HEK293 (cell line): ENCODE measurements at regions not wholly inside any gene's neighbourhood (a gene's known extent, or its start where the extent isn't known, plus 50 kb on each side); places are given as distances from the start of the nearest gene placed in this dataset.
"Not testable (repeated sequence)": the region's sequence is repeated elsewhere in the genome, so short reads cannot be mapped to it uniquely, and the experiment has no call there.

Source experiments
- CTCF ChIA-PET: fragments of 350-600 bp; formaldehyde crosslinking; extraction: SDS; loops from one replicate; lab custom pipeline; 2021; ENCODE audit warnings: antibody characterized with exemption; lab: Yijun Ruan, JAX
- POLR2A ChIA-PET: fragments of 300-600 bp; formaldehyde crosslinking; extraction: SDS; loops from one replicate; lab custom pipeline; 2020; ENCODE audit warnings: antibody characterized with exemption, inconsistent platforms; lab: Yijun Ruan, JAX
- H3K27ac ChIP-seq: fragments of 200-500 bp; sonication (Bioruptor generic); 2 replicates; pipeline ENCODE4 v1.5.1; 2014; ENCODE audit warnings: low read depth, low read length, control low read depth, inconsistent platforms; ENCODE audit errors: extremely low read depth
- H3K36me3 ChIP-seq, 2 experiments: fragments of 200-500 bp in 1 of 2; sonication (Bioruptor generic) in 1 of 2; 1 replicate in 1 of 2; 2 replicates in 1 of 2; pipeline ENCODE4 v1.5.1; 2014 to 2017; ENCODE audit warnings: inconsistent platforms in 2 of 2, low read length in 2 of 2; ENCODE audit not compliant: control insufficient read depth in 2 of 2, insufficient read depth in 1 of 2
- H3K4me1 ChIP-seq: fragments of 200-500 bp; sonication (Bioruptor generic); 2 replicates; pipeline ENCODE4 v1.5.1; 2014; ENCODE audit warnings: mild to moderate bottlenecking, low read length, inconsistent platforms; ENCODE audit not compliant: control insufficient read depth, insufficient read depth
- H3K4me3 ChIP-seq: 2 replicates; pipeline ENCODE4 v1.5.1; 2011; ENCODE audit warnings: low read depth, mild to moderate bottlenecking, control low read depth, low read length, moderate library complexity
- H3K9me3 ChIP-seq: fragments of 200-500 bp; sonication (Bioruptor generic); 2 replicates; pipeline ENCODE4 v1.5.1; 2014; ENCODE audit warnings: low read depth, low read length, inconsistent platforms; ENCODE audit not compliant: control insufficient read depth, insufficient read depth
- GLIS1 ChIP-seq: fragments of 450-650 bp; formaldehyde crosslinking; IDR thresholded peaks from 2 replicates; pipeline ENCODE4 v1.5.1; 2016; ENCODE audit warnings: missing biosample characterization, missing genetic modification characterization
- OVOL3 ChIP-seq: fragments of 450-650 bp; formaldehyde crosslinking; IDR thresholded peaks from 2 replicates; pipeline ENCODE4 v1.5.1; 2016; ENCODE audit warnings: missing biosample characterization, missing genetic modification characterization
- PRDM10 ChIP-seq: fragments of 450-650 bp; formaldehyde crosslinking; IDR thresholded peaks from 2 replicates; pipeline ENCODE4 v1.5.1; 2016; ENCODE audit warnings: missing biosample characterization, missing genetic modification characterization
- SETDB1 ChIP-seq: IDR thresholded peaks from one replicate; pipeline ENCODE4 v1.6.1; 2017; ENCODE audit warnings: mild to moderate bottlenecking, low read length, moderate library complexity, mixed read lengths; ENCODE audit not compliant: insufficient read length
- ZNF114 ChIP-seq: fragments of 450-650 bp; formaldehyde crosslinking; IDR thresholded peaks from 2 replicates; pipeline ENCODE4 v1.5.0; 2017; ENCODE audit warnings: missing biosample characterization, missing genetic modification characterization
- ZNF140 ChIP-seq: fragments of 450-650 bp; formaldehyde crosslinking; IDR thresholded peaks from 2 replicates; pipeline ENCODE4 v1.5.1; 2016; ENCODE audit warnings: missing biosample characterization, missing genetic modification characterization
- ZNF148 ChIP-seq: fragments of 450-650 bp; formaldehyde crosslinking; IDR thresholded peaks from 2 replicates; pipeline ENCODE4 v1.5.0; 2017; ENCODE audit warnings: missing biosample characterization, missing genetic modification characterization, borderline replicate concordance
- ZNF248 ChIP-seq: fragments of 450-650 bp; formaldehyde crosslinking; IDR thresholded peaks from 2 replicates; pipeline ENCODE4 v1.5.1; 2017; ENCODE audit warnings: missing biosample characterization, missing genetic modification characterization
- ZNF280D ChIP-seq: fragments of 450-650 bp; formaldehyde crosslinking; IDR thresholded peaks from 2 replicates; pipeline ENCODE4 v1.5.1; 2016; ENCODE audit warnings: missing biosample characterization, missing genetic modification characterization
- ZNF341 ChIP-seq: fragments of 450-650 bp; formaldehyde crosslinking; IDR thresholded peaks from 2 replicates; pipeline ENCODE4; 2016; ENCODE audit warnings: low read depth, missing biosample characterization, missing genetic modification characterization
- ZNF518A ChIP-seq: fragments of 450-650 bp; formaldehyde crosslinking; conservative IDR thresholded peaks from 2 replicates; pipeline ENCODE4 v1.5.1; 2016; ENCODE audit warnings: low read depth, missing biosample characterization, missing genetic modification characterization
- ZNF544 ChIP-seq: fragments of 450-650 bp; formaldehyde crosslinking; IDR thresholded peaks from 2 replicates; pipeline ENCODE4 v1.5.0; 2017; ENCODE audit warnings: missing biosample characterization, missing genetic modification characterization
- ZNF621 ChIP-seq: fragments of 450-650 bp; formaldehyde crosslinking; IDR thresholded peaks from 2 replicates; pipeline ENCODE4 v1.5.1; 2017; ENCODE audit warnings: missing biosample characterization, missing genetic modification characterization
- ZNF639 ChIP-seq: fragments of 450-650 bp; formaldehyde crosslinking; IDR thresholded peaks from 2 replicates; pipeline ENCODE4 v1.5.1; 2016; ENCODE audit warnings: missing biosample characterization, missing genetic modification characterization
- ZNF791 ChIP-seq: fragments of 450-650 bp; formaldehyde crosslinking; IDR thresholded peaks from 2 replicates; pipeline ENCODE4 v1.5.1; 2016; ENCODE audit warnings: missing biosample characterization, missing genetic modification characterization

- TF ChIP-seq ZNF280D (tag by site-specific recombination) (no peak), ZNF791 (tag by site-specific recombination) (no peak), ZNF639 (tag by site-specific recombination) (no peak)
- TF ChIP-seq, all 188 proteins: peak for 0
These were observed 748.2 kb upstream of the SLITRK5 start (continued) for GRCh38 chr13:86922936-86923335.

GRCh38 chr13:86926916-86927315 lies 744.3 kb upstream of the SLITRK5 start:
- TF ChIP-seq SETDB1 = peak; percentile 65
- POLR2A ChIA-PET, H3K4me3 ChIP-seq, H3K4me1 ChIP-seq, H3K9me3 ChIP-seq, H3K36me3 ChIP-seq, H3K27ac ChIP-seq: not testable (repeated sequence)
- CTCF ChIA-PET = interaction anchor here (0.7 kb wide), 1 partner anchor 46 kb away, joined by 3 read pairs; no protein-coding TSS in a partner anchor

GRCh38 chr13:86932776-86933334 lies 738.3 kb upstream of the SLITRK5 start:
- Histone ChIP-seq H3K27ac (no peak overlapping the region), H3K9me3 (no peaks in the 10 kb centered on the region), H3K36me3 (no peaks in the 10 kb centered on the region), H3K4me1 (no peaks in the 10 kb centered on the region), H3K4me3 (no peak overlapping the region)
- CTCF ChIA-PET = no interaction called here
- POLR2A ChIA-PET = no interaction called here
- no peak for TF ChIP-seq ZNF248
- no peak for TF ChIP-seq ZNF140 (tag by site-specific recombination)
- TF ChIP-seq ZNF148 (tag by site-specific recombination) = no peak
- TF ChIP-seq ZNF518A (tag by site-specific recombination) = no peak
- TF ChIP-seq ZNF544 (tag by site-specific recombination) = no peak
- TF ChIP-seq ZNF114 (tag by site-specific recombination) = no peak
- TF ChIP-seq OVOL3 (tag by site-specific recombination) = no peak
- no peak for TF ChIP-seq GLIS1
- TF ChIP-seq ZNF621 (tag by site-specific recombination) = no peak
- TF ChIP-seq PRDM10 (tag by site-specific recombination) = no peak
- TF ChIP-seq ZNF341 (tag by site-specific recombination) = no peak
